Endothelial cell of umbilical vein (primary cell): ENCODE measurements at regions not wholly inside any gene's neighbourhood (a gene's known extent, or its start where the extent isn't known, plus 50 kb on each side); places are given as distances from the start of the nearest gene placed in this dataset.

Source experiments
- CTCF ChIP-seq, 2 donors: IDR thresholded peaks; 1 replicate in 1 of 2; 2 replicates in 1 of 2; pipeline ENCODE4 v1.5.1; 2011; ENCODE audit warnings: low read length in 2 of 2, mild to moderate bottlenecking in 2 of 2, moderate library complexity in 2 of 2, control low read depth in 1 of 2, inconsistent platforms in 1 of 2, low read depth in 1 of 2; ENCODE audit not compliant: insufficient read depth in 1 of 2; ENCODE audit errors: extremely low read depth in 1 of 2
- JUN ChIP-seq: IDR thresholded peaks from 2 replicates; pipeline ENCODE4 v1.6.1; 2011; ENCODE audit warnings: borderline replicate concordance, low read depth; ENCODE audit not compliant: insufficient read length, insufficient read depth
- POLR2A ChIP-seq: IDR thresholded peaks from 2 replicates; pipeline ENCODE4 v1.6.1; 2012; ENCODE audit warnings: low read depth, mild to moderate bottlenecking, control low read depth, low read length

- TF ChIP-seq CTCF (IDR thresholded peaks at IDR 0.05; ENCODE audit: extremely low read depth in 1 of 2, insufficient read depth in 1 of 2, low read depth in 1 of 2, low read length in 2 of 2) (no peak), JUN (no peak), POLR2A (no peak)
Measured at GRCh38 chr11:130528298-130529261, 80.1 kb downstream of the ADAMTS15 start.
